GM18861 (cell line): ENCODE measurements at regions not wholly inside any gene's neighbourhood (a gene's known extent, or its start where the extent isn't known, plus 50 kb on each side); places are given as distances from the start of the nearest gene placed in this dataset.
"Not testable (repeated sequence)": the region's sequence is repeated elsewhere in the genome, so short reads cannot be mapped to it uniquely, and the experiment has no call there.

Source experiments
- ATAC-seq: cut with Tn5 transposase; IDR thresholded peaks from one replicate; pipeline ENCODE4 v1.9.1; 2021; ENCODE audit not compliant: unreplicated experiment

- no peak for ATAC-seq
Observed at GRCh38 chr15:54850101-54850500, 346.6 kb downstream of the RSL24D1 start.

GRCh38 chr15:54843006-54843405 lies 353.7 kb downstream of the RSL24D1 start:
- no peak for ATAC-seq

GRCh38 chr15:54841701-54842305 lies 354.9 kb downstream of the RSL24D1 start:
- no peak for ATAC-seq

GRCh38 chr15:54840621-54841398 lies 355.9 kb downstream of the RSL24D1 start:
- ATAC-seq, result no peak

GRCh38 chr15:54839379-54839778 lies 357.4 kb downstream of the RSL24D1 start:
- ATAC-seq, result no peak

- ATAC-seq, result no peak
Observed at GRCh38 chr15:54836052-54836795, 360.5 kb downstream of the RSL24D1 start.

GRCh38 chr15:54829821-54830220 lies 366.9 kb downstream of the RSL24D1 start:
- no peak for ATAC-seq

- ATAC-seq, result no peak
Observed at GRCh38 chr15:54820811-54821210, 375.9 kb downstream of the RSL24D1 start.

GRCh38 chr15:54820098-54820497 lies 376.6 kb downstream of the RSL24D1 start:
- ATAC-seq, result no peak

- ATAC-seq, result no peak
Observed at GRCh38 chr15:54816401-54816800, 380.3 kb downstream of the RSL24D1 start.

GRCh38 chr15:54815556-54815955 lies 381.2 kb downstream of the RSL24D1 start:
- no peak for ATAC-seq

- ATAC-seq, result no peak
Observed at GRCh38 chr15:54812383-54812782, 384.4 kb downstream of the RSL24D1 start.

GRCh38 chr15:54810496-54810895 lies 386.2 kb downstream of the RSL24D1 start:
- ATAC-seq, result no peak

GRCh38 chr15:54810031-54810430 lies 386.7 kb downstream of the RSL24D1 start:
- no peak for ATAC-seq

- no peak for ATAC-seq
Observed at GRCh38 chr15:54808321-54808720, 388.4 kb downstream of the RSL24D1 start.

- ATAC-seq, result no peak
Observed at GRCh38 chr15:54803987-54804386, 392.8 kb downstream of the RSL24D1 start.

GRCh38 chr15:54803134-54803808 lies 393.5 kb downstream of the RSL24D1 start:
- peak; percentile 73 for ATAC-seq

- no peak for ATAC-seq
Observed at GRCh38 chr15:54792526-54792925, 404.2 kb downstream of the RSL24D1 start.

GRCh38 chr15:54790693-54791092 lies 406.0 kb downstream of the RSL24D1 start:
- ATAC-seq, result no peak

GRCh38 chr15:54789376-54789775 lies 407.4 kb downstream of the RSL24D1 start:
- ATAC-seq, result no peak

GRCh38 chr15:54781220-54781619 lies 415.5 kb downstream of the RSL24D1 start:
- not testable (repeated sequence) for ATAC-seq
